RPMI8226 (cell line): ENCODE measurements at regions not wholly inside any gene's neighbourhood (a gene's known extent, or its start where the extent isn't known, plus 50 kb on each side); places are given as distances from the start of the nearest gene placed in this dataset.
"Not testable (repeated sequence)": the region's sequence is repeated elsewhere in the genome, so short reads cannot be mapped to it uniquely, and the experiment has no call there.

Source experiments
- DNase-seq: peaks from one replicate; pipeline ENCODE4 v3.0.0-alpha.2; 2015

- no peak for DNase-seq
These were observed 850.4 kb upstream of the AADAT start for GRCh38 chr4:170940043-170940724.

GRCh38 chr4:170938588-170938987 lies 848.8 kb upstream of the AADAT start:
- no peak for DNase-seq

GRCh38 chr4:170931321-170931720 lies 841.6 kb upstream of the AADAT start:
- no peak for DNase-seq

GRCh38 chr4:170888660-170889059 lies 798.9 kb upstream of the AADAT start:
- no peak for DNase-seq

- no peak for DNase-seq
These were observed 797.6 kb upstream of the AADAT start for GRCh38 chr4:170887396-170887795.

GRCh38 chr4:170884969-170885570 lies 795.3 kb upstream of the AADAT start:
- DNase-seq = no peak

- DNase-seq = not testable (repeated sequence)
These were observed 791.9 kb upstream of the AADAT start for GRCh38 chr4:170881646-170882045.

- no peak for DNase-seq
These were observed 786.1 kb upstream of the AADAT start for GRCh38 chr4:170875868-170876267.

- no peak for DNase-seq
These were observed 783.0 kb upstream of the AADAT start for GRCh38 chr4:170872794-170873193.

- no peak for DNase-seq
These were observed 778.4 kb upstream of the AADAT start for GRCh38 chr4:170868170-170868569.

- no peak for DNase-seq
These were observed 764.3 kb upstream of the AADAT start for GRCh38 chr4:170854097-170854496.

GRCh38 chr4:170853422-170854021 lies 763.8 kb upstream of the AADAT start:
- peak; percentile 37 for DNase-seq

- DNase-seq = no peak
These were observed 760.2 kb upstream of the AADAT start for GRCh38 chr4:170849969-170850368.

GRCh38 chr4:170827562-170828274 lies 738.0 kb upstream of the AADAT start:
- no peak for DNase-seq

- no peak for DNase-seq
These were observed 729.0 kb upstream of the AADAT start for GRCh38 chr4:170818786-170819185.

GRCh38 chr4:170805352-170805751 lies 715.6 kb upstream of the AADAT start:
- DNase-seq = peak; percentile 3

- DNase-seq = no peak
These were observed 715.2 kb upstream of the AADAT start for GRCh38 chr4:170804930-170805329.

- DNase-seq = no peak
These were observed 713.7 kb upstream of the AADAT start for GRCh38 chr4:170803492-170803891.

- DNase-seq = no peak
These were observed 712.0 kb upstream of the AADAT start for GRCh38 chr4:170801771-170802170.

GRCh38 chr4:170794525-170794924 lies 704.8 kb upstream of the AADAT start:
- no peak for DNase-seq

- not testable (repeated sequence) for DNase-seq
These were observed 698.8 kb upstream of the AADAT start for GRCh38 chr4:170788540-170789051.

GRCh38 chr4:170777663-170778062 lies 687.9 kb upstream of the AADAT start:
- DNase-seq = no peak

- DNase-seq = no peak
These were observed 687.2 kb upstream of the AADAT start for GRCh38 chr4:170776983-170777382.

GRCh38 chr4:170775851-170776250 lies 686.1 kb upstream of the AADAT start:
- DNase-seq = no peak
